ENCODE measurements at regions not wholly inside any gene's neighbourhood (a gene's known extent, or its start where the extent isn't known, plus 50 kb on each side); places are given as distances from the start of the nearest gene placed in this dataset.

DNA sequence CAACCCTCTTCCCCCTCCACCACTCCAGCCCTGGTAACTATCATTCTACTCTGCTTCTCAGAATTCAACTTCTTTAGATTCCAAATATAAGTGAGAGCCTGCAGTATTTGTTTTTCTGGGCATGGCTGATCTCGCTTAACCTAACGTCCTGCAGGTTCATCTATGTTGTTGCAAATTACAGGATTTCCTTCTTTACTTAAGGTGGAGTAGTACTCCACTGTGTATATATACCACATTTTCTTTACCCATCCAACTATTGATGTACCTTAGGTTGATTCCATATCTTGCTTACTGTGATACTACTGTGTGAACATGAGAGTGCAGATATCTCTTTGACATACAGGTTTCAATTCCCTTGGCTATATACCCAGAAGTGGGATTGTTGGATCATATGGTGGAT lies 106.3 kb upstream of the ZNF366 start:
- TF ChIP-seq, protein P1, sequence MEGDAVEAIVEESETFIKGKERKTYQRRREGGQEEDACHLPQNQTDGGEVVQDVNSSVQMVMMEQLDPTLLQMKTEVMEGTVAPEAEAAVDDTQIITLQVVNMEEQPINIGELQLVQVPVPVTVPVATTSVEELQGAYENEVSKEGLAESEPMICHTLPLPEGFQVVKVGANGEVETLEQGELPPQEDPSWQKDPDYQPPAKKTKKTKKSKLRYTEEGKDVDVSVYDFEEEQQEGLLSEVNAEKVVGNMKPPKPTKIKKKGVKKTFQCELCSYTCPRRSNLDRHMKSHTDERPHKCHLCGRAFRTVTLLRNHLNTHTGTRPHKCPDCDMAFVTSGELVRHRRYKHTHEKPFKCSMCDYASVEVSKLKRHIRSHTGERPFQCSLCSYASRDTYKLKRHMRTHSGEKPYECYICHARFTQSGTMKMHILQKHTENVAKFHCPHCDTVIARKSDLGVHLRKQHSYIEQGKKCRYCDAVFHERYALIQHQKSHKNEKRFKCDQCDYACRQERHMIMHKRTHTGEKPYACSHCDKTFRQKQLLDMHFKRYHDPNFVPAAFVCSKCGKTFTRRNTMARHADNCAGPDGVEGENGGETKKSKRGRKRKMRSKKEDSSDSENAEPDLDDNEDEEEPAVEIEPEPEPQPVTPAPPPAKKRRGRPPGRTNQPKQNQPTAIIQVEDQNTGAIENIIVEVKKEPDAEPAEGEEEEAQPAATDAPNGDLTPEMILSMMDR (IDR thresholded peaks at IDR 0.05): no peak
- TF ChIP-seq POLR2A (IDR thresholded peaks at IDR 0.05): no peak
